Lung (tissue), 11 donors: ENCODE measurements at regions not wholly inside any gene's neighbourhood (a gene's known extent, or its start where the extent isn't known, plus 50 kb on each side); places are given as distances from the start of the nearest gene placed in this dataset.

Experiments used
- ATAC-seq: fragments of 200-7000 bp; cut with Tn5 transposase; one replicate; pipeline ENCODE4 v1.9.1; 2020; ENCODE audit warnings: moderate number of reproducible peaks; ENCODE audit not compliant: insufficient read depth, low FRiP score
- DNase-seq, 3 donors: peaks; one replicate each; pipeline ENCODE4 v3.0.0-alpha.2; 2013 to 2017
- H3K27ac ChIP-seq, 2 donors: one replicate each; pipeline ENCODE4 v1.5.1; 2013; ENCODE audit warnings: mild to moderate bottlenecking in 2 of 2, moderate library complexity in 2 of 2, control low read depth in 1 of 2, inconsistent platforms in 1 of 2, low read depth in 1 of 2, low read length in 1 of 2
- H3K27me3 ChIP-seq, 3 donors: one replicate each; pipeline ENCODE4 v1.5.1; 2013; ENCODE audit warnings: low read length in 2 of 3; ENCODE audit not compliant: control insufficient read depth in 3 of 3, insufficient read depth in 3 of 3
- H3K36me3 ChIP-seq, 4 donors: one replicate each; pipeline ENCODE4 v1.5.1; 2013; ENCODE audit warnings: low read length in 4 of 4, mild to moderate bottlenecking in 1 of 4, moderate library complexity in 1 of 4; ENCODE audit not compliant: control insufficient read depth in 4 of 4, insufficient read depth in 4 of 4
- H3K4me1 ChIP-seq, 5 donors: one replicate each; pipeline ENCODE4 v1.5.1; 2013; ENCODE audit warnings: low read length in 5 of 5, mild to moderate bottlenecking in 2 of 5, moderate library complexity in 1 of 5; ENCODE audit not compliant: control insufficient read depth in 5 of 5, insufficient read depth in 5 of 5
- H3K4me3 ChIP-seq: one replicate; pipeline ENCODE4 v1.5.1; 2013; ENCODE audit warnings: mild to moderate bottlenecking, control low read depth, moderate library complexity
- H3K9ac ChIP-seq, 2 donors: one replicate each; pipeline ENCODE4 v1.5.1; 2013; ENCODE audit warnings: low read length in 2 of 2, control low read depth in 1 of 2; ENCODE audit not compliant: insufficient read depth in 1 of 2
- H3K9me3 ChIP-seq, 4 donors: one replicate each; pipeline ENCODE4 v1.5.1; 2013; ENCODE audit warnings: low read length in 3 of 4, mild to moderate bottlenecking in 1 of 4, moderate library complexity in 1 of 4; ENCODE audit not compliant: control insufficient read depth in 4 of 4, insufficient read depth in 3 of 4
- CTCF ChIP-seq: IDR thresholded peaks from 2 replicates; pipeline ENCODE4 v1.5.1; 2012; ENCODE audit warnings: mild to moderate bottlenecking; ENCODE audit errors: control extremely low read depth, extremely low read depth
- WGBS, 2 donors: extraction: QIAGEN DNeasy Blood & Tissue Kit; methylation state at CpG; one replicate each; pipeline ENCODE4 v1.1.7; 2013; 5-methylcytosine and 5-hydroxymethylcytosine counted together
- donor health status: control.
- donor health status: control.
- donor health status: Bipolar disorder and iron deficiency.
- donor health status: healthy.
- donor health status: DM: yes; HTN: yes; CAD: no.

- WGBS, 2 donors, result 84 to 90% methylated on average over 2 of the region's 2 CpGs
- no peak for ATAC-seq
- no peaks in the 10 kb centered on the region for H3K36me3 ChIP-seq
These were observed 604.9 kb upstream of the NRG3 start for GRCh38 chr10:81270051-81270450.

GRCh38 chr10:81280497-81281479 is 594.2 kb upstream of the NRG3 start:
- Histone ChIP-seq H3K4me3 (no peak overlapping the region), H3K4me1 (no peaks in the 10 kb centered on the region), H3K36me3 (no peaks in the 10 kb centered on the region), H3K27me3 (no peaks in the 10 kb centered on the region), H3K27ac (no peak overlapping the region), H3K9ac (no peak overlapping the region), H3K9me3 (peaks cover 0 to 2% (median 0%) of the 10 kb centered on the region in 4 donors)
- no peak for ATAC-seq
- TF ChIP-seq CTCF, result no peak
- DNase-seq, result no peak
- 69 to 77% methylated on average over 6 of the region's 6 CpGs for WGBS, 2 donors

More at GRCh38 chr10:81270051-81270450, 604.9 kb upstream of the NRG3 start:
- Histone ChIP-seq H3K4me1 (no peaks in the 10 kb centered on the region), H3K27ac (no peak overlapping the region), H3K9ac (no peak overlapping the region), H3K4me3 (no peak overlapping the region), H3K9me3 (no peaks in the 10 kb centered on the region), H3K27me3 (no peaks in the 10 kb centered on the region)
- TF ChIP-seq CTCF, result no peak
- no peak for DNase-seq

GRCh38 chr10:81288544-81288943 is 586.5 kb upstream of the NRG3 start:
- Histone ChIP-seq H3K27ac (no peak overlapping the region), H3K9me3 (no peaks in the 10 kb centered on the region), H3K4me1 (no peaks in the 10 kb centered on the region), H3K36me3 (no peaks in the 10 kb centered on the region), H3K27me3 (no peaks in the 10 kb centered on the region), H3K4me3 (no peak overlapping the region), H3K9ac (no peak overlapping the region)
- DNase-seq, result no peak
- TF ChIP-seq CTCF, result no peak
- no peak for ATAC-seq
